HEK293 (cell line): ENCODE measurements at regions not wholly inside any gene's neighbourhood (a gene's known extent, or its start where the extent isn't known, plus 50 kb on each side); places are given as distances from the start of the nearest gene placed in this dataset.
"Not testable (repeated sequence)": the region's sequence is repeated elsewhere in the genome, so short reads cannot be mapped to it uniquely, and the experiment has no call there.

ENCODE experiments used
- TF ChIP-seq, protein P1 (sequence below): fragments of 450-650 bp; formaldehyde crosslinking; IDR thresholded peaks from 2 replicates; pipeline ENCODE4 v1.5.1; 2016; ENCODE audit warnings: missing biosample characterization, missing genetic modification characterization
- TF ChIP-seq, protein P2 (sequence below): fragments of 450-650 bp; formaldehyde crosslinking; IDR thresholded peaks from 2 replicates; pipeline ENCODE4 v1.5.1; 2016; ENCODE audit warnings: missing biosample characterization, missing genetic modification characterization

DNA sequence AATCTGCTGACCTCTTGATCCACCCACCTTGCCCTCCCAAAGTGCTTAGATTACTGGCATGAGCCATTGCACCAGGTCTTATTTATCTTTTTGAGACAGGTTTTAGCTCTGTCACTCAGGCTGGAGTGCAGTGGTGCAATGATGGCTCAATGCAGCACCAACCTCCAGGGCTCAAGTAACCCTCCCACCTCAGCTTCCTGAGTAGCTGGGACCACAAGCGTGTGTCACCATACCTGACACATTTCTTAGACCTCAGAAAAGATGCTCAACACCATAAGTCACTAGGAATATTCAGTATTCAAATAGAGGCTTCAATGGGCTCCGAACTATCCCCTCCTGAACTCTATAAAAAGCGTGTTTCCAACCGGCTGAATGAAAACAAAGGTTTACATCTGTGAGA, 268.6 kb upstream of the ZNF337 start:
- TF ChIP-seq, protein P1, sequence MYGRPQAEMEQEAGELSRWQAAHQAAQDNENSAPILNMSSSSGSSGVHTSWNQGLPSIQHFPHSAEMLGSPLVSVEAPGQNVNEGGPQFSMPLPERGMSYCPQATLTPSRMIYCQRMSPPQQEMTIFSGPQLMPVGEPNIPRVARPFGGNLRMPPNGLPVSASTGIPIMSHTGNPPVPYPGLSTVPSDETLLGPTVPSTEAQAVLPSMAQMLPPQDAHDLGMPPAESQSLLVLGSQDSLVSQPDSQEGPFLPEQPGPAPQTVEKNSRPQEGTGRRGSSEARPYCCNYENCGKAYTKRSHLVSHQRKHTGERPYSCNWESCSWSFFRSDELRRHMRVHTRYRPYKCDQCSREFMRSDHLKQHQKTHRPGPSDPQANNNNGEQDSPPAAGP (tag by site-specific recombination), result not testable (repeated sequence)
- TF ChIP-seq, protein P2, sequence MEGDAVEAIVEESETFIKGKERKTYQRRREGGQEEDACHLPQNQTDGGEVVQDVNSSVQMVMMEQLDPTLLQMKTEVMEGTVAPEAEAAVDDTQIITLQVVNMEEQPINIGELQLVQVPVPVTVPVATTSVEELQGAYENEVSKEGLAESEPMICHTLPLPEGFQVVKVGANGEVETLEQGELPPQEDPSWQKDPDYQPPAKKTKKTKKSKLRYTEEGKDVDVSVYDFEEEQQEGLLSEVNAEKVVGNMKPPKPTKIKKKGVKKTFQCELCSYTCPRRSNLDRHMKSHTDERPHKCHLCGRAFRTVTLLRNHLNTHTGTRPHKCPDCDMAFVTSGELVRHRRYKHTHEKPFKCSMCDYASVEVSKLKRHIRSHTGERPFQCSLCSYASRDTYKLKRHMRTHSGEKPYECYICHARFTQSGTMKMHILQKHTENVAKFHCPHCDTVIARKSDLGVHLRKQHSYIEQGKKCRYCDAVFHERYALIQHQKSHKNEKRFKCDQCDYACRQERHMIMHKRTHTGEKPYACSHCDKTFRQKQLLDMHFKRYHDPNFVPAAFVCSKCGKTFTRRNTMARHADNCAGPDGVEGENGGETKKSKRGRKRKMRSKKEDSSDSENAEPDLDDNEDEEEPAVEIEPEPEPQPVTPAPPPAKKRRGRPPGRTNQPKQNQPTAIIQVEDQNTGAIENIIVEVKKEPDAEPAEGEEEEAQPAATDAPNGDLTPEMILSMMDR (tag by site-specific recombination), result not testable (repeated sequence)
